ENCODE measurements at regions not wholly inside any gene's neighbourhood (a gene's known extent, or its start where the extent isn't known, plus 50 kb on each side); places are given as distances from the start of the nearest gene placed in this dataset.

GRCh38 chr2:58414506-58414905 lies 173.4 kb upstream of the FANCL start:
- Histone ChIP-seq H3K9me3 (no peaks in the 10 kb centered on the region), H3K4me1 (no peaks in the 10 kb centered on the region), H3K27ac (no peak overlapping the region), H3K36me3 (no peaks in the 10 kb centered on the region), H3K27me3 (ENCODE audit: low read depth) (no peaks in the 10 kb centered on the region), H3K4me3 (no peak overlapping the region)
- ATAC-seq = no peak
- TF ChIP-seq CTCF (IDR thresholded peaks at IDR 0.05) = no peak
- intact Hi-C loops (cut with DNase I) = no loop called here
- no peak for DNase-seq

GRCh38 chr2:58410549-58410948 lies 169.4 kb upstream of the FANCL start:
- no peaks in the 10 kb centered on the region for H3K27me3 ChIP-seq (ENCODE audit: low read depth)
- TF ChIP-seq CTCF (IDR thresholded peaks at IDR 0.05) = no peak
- no peak for DNase-seq
- intact Hi-C loops (cut with DNase I) = no loop called here
- no peak for ATAC-seq
- H3K4me3 ChIP-seq = no peak overlapping the region
- H3K36me3 ChIP-seq = no peaks in the 10 kb centered on the region
- H3K27ac ChIP-seq = no peak overlapping the region
- no peaks in the 10 kb centered on the region for H3K9me3 ChIP-seq
- H3K4me1 ChIP-seq = no peaks in the 10 kb centered on the region

GRCh38 chr2:58407487-58407886 lies 166.4 kb upstream of the FANCL start:
- no peaks in the 10 kb centered on the region for H3K36me3 ChIP-seq
- TF ChIP-seq CTCF (IDR thresholded peaks at IDR 0.05) = no peak
- no peaks in the 10 kb centered on the region for H3K4me1 ChIP-seq
- H3K4me3 ChIP-seq = no peak overlapping the region
- no peaks in the 10 kb centered on the region for H3K27me3 ChIP-seq (ENCODE audit: low read depth)
- intact Hi-C loops (cut with DNase I) = no loop called here
- no peak for ATAC-seq
- H3K9me3 ChIP-seq = no peaks in the 10 kb centered on the region
- DNase-seq = no peak
- H3K27ac ChIP-seq = no peak overlapping the region

- intact Hi-C loops (cut with DNase I) = no loop called here
- no peaks in the 10 kb centered on the region for H3K27me3 ChIP-seq (ENCODE audit: low read depth)
- H3K27ac ChIP-seq = no peak overlapping the region
- no peak for ATAC-seq
- no peak for DNase-seq
- TF ChIP-seq CTCF (IDR thresholded peaks at IDR 0.05) = no peak
- H3K4me3 ChIP-seq = no peak overlapping the region
- no peaks in the 10 kb centered on the region for H3K9me3 ChIP-seq
- no peaks in the 10 kb centered on the region for H3K4me1 ChIP-seq
- H3K36me3 ChIP-seq = no peaks in the 10 kb centered on the region
Measured at GRCh38 chr2:58405341-58405740, 164.2 kb upstream of the FANCL start.

GRCh38 chr2:58401936-58402335 lies 160.8 kb upstream of the FANCL start:
- no peak for DNase-seq
- Histone ChIP-seq H3K36me3 (no peaks in the 10 kb centered on the region), H3K27ac (no peak overlapping the region), H3K9me3 (no peaks in the 10 kb centered on the region), H3K4me1 (no peaks in the 10 kb centered on the region), H3K4me3 (no peak overlapping the region), H3K27me3 (ENCODE audit: low read depth) (no peaks in the 10 kb centered on the region)
- no peak for TF ChIP-seq CTCF (IDR thresholded peaks at IDR 0.05)
- ATAC-seq = no peak
- intact Hi-C loops (cut with DNase I) = no loop called here

GRCh38 chr2:58398406-58398805 lies 157.3 kb upstream of the FANCL start:
- Histone ChIP-seq H3K36me3 (no peaks in the 10 kb centered on the region), H3K9me3 (no peaks in the 10 kb centered on the region), H3K4me1 (no peaks in the 10 kb centered on the region), H3K4me3 (no peak overlapping the region), H3K27ac (no peak overlapping the region), H3K27me3 (ENCODE audit: low read depth) (no peaks in the 10 kb centered on the region)
- DNase-seq (no peak), ATAC-seq (no peak)
- intact Hi-C loops (cut with DNase I) = no loop called here
- TF ChIP-seq CTCF (IDR thresholded peaks at IDR 0.05) = no peak
